ENCODE measurements at regions not wholly inside any gene's neighbourhood (a gene's known extent, or its start where the extent isn't known, plus 50 kb on each side); places are given as distances from the start of the nearest gene placed in this dataset.
"Not testable (repeated sequence)": the region's sequence is repeated elsewhere in the genome, so short reads cannot be mapped to it uniquely, and the experiment has no call there.

DNA sequence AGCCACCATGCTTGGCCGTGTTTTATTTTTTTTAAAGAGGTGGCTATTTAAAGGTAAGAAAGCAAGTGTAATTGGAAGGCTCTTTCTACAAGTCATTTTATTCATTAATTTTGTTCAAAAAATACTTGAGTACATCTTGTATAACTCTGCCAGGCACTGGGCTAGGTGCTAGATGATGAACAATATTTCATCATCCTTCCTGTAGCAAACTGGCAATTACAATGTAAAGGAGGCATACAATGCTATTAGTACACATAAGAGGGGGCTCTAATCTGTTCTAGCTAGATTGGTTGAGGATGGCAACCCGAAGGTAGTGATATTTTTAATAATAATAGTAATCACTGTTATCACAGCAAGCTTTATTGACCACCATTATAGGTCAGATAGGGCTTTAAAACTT is 215.5 kb upstream of the KLF14 start:
- no peak for DNase-seq

DNA sequence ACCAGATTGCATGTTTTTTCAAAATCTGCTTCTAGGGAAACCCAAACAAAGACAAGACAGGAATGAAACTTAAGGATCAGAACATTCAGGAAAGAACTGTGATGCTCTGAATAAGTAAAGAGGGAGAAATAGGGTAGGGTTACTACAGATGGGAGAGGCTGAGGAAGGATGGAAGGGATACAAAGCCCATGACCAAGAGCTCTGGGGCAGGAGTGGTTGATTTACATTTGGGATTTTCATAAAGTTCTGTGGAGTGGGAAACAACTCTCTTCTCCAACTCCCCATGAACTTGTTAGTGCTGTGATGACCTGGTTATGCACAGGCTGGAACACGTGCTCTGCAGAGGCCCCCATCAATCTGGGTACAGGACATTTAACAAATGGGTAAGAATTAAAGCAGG is 216.0 kb upstream of the KLF14 start:
- no peak for DNase-seq

DNA sequence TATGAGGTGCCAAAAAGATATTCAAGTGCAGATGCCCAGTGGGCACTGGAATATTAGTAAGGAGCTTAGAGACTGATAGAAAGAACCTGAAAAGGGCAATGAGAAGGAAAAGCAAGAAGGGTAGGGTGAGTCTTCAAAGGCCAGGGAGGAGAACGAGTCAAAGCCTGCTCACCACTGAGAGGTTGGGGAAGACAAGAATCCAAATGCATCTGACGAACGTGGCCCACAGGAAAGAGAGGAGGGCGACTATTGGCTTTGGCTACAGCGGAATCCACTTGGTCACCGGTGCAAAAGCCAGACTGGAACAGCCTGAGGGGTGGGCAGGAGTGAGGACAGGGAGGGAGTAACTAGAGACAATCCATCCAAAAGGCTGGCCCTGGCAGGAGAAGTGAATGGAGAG is 216.7 kb upstream of the KLF14 start:
- DNase-seq: no peak

DNA sequence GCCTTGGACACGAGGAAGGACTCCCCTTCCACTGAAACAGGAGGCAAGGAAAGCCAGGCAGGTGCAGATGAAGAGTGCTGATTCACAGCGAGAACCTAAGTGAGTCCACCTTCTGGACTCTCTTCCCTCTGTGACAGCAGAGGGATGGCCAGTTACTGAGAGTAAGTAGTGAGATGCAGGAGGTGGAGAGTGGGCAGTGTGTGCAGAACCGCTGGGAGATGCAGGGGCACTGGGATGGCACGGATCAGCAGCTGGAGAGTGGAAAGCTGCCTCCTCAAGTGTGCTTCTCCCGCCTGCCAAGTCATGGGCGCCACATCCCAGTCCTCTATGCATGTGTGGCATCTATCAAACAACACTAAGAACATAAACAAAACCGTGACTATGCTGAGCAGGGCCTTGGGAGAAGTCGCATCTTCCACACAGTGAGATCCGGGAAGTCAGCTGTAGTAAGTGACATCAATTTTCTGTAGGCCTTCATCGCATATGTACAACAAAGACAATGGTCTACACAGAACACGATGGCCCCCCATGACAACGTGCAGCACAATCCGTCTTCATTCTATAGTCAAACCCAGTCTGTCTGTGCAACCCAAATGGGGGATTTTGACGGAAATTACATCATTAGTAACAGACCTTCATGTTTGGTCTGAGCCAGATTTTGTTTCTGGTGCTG is 217.4 kb upstream of the KLF14 start:
- DNase-seq: no peak

DNA sequence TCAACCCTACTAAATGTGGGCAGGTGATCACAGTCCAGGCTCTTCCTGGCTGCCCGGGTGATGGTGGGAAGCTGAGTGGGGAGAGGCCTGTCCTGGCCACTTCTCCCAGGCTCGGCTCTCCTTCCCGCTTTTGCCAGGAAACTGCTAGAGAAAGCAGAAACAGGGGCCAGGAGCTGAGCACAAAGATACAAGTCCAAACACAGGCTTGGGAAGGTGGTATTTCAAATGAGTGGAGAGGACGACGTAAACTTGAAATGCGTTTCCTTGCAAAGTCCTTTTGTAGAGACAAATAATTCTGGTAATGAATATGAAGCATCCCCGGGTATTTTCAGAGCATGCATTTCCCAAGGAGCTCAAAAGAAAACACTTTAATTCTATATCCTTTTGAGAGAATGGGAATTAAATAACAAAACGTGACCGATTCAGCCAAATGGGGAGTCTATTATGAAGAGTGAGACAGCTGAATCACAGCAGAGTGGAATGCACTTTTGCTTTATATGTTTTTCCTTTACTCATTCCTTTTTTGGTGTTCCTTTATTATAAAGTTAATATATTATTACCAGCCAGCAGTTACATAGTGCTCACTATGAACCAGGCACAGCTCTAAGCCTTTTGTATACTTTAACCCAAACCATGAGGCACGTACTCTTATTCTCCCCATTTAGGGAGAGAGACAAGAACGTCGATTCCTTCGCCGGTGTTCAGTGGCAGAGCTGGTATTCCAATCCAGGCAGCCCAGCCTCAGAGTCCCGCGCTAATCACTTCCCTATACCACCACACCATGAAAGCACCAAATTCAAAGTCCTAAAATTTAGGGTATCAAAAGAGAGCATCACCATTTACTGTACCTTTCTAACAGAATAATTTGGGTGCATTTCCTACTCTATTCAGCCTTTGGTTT is 218.2 kb upstream of the KLF14 start:
- DNase-seq: no peak

DNA sequence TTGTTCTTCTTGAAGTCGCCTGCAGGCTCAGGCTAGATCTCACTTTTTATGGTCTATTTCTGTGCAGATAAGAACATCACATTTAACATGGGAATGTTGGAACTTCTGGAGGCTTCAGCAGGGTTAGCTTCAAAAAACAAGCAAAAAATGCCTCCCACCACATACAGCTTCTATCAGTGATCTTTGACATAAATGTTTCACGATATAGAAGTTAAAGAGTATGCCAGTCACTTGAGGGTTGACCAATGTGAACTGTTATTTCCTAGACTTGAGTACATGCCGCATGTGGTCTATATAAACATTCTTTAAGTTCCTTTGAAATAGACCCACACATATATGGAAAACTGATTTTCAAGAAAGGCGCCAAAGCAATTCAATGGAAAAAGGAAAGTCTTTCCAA is 219.2 kb upstream of the KLF14 start:
- no peak for DNase-seq

DNA sequence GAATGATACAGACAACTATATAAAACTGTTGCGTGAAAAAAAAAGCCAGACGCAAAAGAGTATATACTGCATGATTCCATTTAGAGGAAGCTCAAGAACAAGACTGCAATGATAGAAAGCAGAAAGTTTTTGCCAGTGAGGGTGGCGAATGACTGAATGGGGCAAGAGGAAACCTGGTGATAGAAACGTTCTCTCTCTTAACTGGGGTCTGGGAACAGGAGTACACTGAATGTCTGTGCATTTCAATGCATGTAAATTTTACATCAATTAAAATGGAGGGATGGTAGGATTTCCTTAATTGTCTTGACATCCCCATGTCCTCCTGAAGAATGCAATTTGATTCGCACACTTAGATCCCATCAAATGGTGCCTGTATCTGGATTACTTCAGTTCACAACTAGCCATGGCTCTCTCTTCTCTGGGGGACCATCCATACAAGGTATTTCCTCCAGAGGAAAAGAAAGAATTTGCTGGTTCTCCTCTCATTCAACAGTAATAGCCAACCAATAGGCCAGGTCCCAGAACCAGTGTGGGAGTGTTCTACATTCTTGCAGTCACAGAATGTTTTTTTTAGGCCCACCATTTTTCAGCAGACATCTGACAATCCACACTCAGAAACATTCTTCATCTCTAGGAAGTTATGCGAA is 221.0 kb upstream of the KLF14 start:
- DNase-seq: no peak

DNA sequence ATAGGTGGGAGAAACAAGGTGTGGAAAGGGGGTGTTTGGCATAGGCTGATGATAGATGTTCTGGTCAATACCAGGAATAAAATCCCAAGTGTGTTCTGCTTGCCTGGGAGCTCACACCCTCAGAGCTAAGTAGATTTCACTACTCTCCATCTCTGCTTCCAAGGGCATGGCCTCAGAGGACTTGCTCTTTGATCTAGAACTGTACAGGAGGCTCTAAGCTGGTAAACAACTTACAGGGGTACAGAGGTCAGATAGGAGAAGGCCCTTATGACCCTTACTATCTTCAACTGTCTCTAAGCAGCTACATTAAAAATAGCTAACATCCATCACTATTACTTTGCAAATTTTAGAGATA is 221.5 kb upstream of the KLF14 start:
- no peak for DNase-seq

DNA sequence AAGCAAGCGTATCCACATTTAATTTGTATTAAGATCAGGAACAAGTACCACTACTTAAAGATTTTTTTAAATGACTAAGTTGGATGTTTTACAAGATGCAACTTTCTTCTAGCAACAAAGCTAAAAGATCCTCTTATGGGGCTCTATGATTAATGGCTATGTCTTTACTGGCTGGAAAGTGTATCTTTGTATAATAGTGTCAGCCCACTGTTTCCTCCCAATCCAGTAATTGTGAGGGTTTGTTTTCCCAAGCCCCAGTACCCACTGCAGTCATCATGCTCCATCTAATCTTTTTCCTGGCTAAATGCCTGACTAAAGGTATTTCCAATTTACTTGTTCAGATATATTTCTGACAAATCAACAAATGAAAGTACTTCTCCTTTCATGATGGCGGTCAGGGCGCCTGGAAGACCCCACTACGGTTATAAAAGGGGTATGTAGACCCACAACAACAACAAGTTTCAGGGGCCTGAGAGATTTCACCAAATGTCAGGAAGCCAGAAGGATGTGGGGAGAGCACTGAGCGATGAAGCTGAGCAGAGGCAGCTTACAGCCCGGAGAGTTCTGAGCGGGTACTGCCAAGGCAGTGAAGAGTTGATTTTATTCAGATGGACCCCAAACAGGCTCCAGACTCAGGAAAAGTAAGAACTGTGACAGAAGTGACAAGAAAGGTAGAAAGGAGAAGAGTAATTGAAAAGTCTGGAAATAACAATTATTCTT is 222.6 kb upstream of the KLF14 start:
- DNase-seq: no peak

DNA sequence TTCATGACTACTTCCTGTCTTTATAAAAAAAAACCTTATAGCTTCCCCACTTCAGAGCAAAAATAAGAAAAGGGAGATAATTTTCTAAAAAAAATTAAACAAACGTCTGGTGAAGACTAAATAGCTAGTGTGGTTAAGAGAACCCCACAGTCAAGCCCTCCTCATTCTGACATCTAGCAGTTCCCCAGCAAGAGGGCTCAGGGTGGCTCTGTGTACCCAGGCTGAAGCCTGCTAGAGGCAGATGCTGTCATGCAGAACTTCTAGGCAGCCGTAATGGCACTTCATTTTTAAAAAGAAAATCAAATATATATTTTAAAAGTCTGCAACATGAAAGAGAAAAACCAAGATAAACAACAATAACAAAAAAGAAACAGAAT is 223.1 kb upstream of the KLF14 start:
- DNase-seq: no peak

DNA sequence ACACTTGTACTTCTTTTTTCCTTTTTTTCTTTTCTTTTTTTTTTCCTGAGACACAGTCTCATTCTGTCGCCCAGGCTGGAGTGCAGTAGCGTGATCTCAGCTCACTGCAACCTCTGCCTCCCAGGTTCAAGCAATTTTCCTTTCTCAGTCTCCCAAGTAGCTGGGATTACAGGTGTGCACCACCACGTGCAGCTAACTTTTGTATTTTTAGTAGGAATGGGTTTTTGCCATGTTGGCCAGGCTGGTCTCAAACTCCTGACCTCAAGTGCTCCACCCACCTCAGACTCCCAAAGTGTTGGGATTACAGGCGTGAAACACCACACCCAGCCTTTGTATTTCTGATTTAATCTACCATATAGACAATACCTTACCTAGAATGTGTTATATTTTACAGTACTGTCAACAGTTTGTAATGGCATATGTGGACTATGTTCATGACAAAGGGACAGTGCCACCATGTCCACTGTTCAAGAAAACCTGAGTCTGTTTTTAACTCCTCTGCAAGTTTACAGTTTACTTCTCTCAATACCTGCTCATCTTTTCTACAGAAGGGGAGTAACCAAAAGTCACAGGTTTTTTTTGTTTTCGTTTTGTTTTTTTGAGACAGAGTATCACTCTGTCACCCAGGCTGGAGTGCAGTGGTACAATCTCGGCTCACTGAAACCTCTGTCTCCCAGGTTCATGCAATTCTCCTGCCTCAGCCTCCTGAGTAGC is 223.9 kb upstream of the KLF14 start:
- DNase-seq: not testable (repeated sequence)

DNA sequence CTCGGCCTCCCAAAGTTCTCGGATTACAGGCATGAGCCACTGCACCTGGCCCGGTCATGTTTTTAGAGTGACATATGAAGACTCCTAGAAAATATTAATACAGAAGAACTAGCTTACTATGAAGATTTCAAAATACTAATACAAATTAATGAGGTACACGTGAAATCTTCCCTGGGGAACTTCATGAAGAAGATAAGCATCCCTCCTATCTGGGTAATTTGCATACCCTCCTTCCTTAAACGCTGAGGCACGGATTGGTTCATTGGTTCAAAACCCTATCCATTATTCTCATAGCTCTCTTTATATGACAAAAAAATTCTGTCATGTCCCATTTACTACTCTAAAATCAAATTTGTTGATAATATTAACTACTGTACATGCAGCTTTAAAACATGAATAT is 224.8 kb upstream of the KLF14 start:
- no peak for DNase-seq

DNA sequence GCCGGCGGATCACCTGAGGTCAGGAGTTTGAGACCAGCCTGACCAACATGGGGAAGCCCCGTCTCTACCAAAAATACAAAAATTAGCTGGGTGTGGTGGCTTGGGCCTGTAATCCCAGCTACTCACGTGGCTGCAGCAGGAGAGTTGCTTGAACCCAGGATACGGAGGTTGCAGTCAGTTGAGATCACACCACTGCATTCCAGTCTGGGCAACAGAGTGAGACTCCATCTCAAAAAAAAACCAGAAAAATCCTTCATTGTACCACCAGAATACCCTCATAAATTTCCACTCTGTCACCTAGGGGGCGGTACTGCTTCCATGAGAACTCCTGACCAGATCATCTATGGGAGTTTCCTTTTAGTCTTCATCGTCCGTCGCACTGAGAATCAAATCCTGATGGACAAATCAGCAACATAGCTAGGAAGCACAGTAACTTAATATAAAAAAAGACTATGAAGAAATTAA is 225.8 kb upstream of the KLF14 start:
- no peak for DNase-seq

DNA sequence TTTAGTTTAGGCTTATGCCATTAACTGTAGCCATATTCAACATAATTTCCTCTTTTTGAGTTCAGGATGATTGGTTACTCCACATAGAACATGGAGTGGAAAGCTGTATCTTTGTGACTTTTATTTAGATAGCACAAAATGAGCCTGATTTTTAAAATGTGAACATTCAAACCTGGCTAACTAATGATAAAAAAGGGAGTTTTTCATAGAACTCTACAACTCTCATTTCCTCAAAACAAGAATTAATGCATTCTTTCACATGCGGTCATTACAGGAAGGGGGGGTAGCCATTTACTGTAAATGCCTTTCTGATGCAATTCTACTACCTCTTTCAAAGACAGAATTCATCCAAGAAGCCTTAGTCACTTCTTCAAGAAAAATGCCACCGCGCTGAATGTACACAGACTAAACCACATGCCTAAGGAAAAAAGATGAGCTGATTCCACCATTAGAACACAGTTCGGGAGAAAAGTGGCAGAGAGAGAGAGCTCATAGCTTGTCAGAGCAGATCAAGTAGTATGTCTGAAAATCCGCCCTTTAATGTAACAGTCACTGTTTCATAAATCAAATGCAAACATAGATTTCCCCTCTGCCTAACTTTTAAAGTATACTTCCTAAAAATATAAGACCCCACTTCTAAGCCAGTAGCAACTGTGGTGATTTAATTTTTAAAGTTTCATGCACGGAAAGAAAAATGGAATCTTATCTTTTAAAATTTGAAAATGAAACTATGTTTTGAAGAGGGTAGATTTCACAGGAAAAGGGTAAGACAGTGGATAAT is 226.4 kb upstream of the KLF14 start:
- DNase-seq: no peak

DNA sequence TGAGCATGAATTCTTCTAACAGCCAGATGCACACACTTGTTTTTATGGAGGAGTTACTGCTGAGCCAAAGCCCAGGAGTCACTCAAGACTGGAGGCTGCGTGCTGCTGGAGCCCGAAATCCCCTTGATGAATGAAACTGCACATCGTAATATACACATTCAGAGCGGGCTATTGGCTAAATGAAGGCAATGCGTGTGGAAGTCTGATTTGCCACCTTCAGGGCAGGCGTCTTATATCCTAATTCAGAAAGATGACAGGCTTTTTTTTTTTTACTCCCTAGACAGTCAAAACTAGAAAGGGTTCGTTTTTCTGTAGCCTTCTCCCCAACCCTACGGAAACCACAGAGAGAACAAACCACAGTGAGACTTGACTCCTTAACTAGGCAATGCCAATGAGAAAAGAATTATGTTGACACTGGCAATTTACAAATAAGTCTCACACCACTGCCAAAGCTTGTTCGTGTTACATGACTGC is 227.2 kb upstream of the KLF14 start:
- no peak for DNase-seq

DNA sequence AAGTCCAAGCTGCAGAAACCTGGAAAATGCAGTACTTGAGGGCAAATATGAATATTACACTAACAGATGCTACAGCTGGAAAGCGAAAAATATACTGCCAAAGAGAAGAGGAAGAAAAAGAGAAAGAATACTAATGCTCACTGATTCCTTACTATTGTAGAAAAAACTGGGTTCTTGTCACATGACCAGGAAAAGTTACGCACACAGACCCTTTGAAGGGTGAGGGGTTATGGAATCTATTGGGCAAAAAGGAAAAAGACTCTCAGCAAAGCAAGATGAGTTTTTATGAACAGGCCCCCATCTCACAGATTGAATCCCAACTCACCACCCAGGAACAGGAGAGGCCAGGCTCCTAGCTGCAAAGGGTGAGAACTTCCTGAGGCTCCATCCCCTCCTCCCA is 228.1 kb upstream of the KLF14 start:
- no peak for DNase-seq

DNA sequence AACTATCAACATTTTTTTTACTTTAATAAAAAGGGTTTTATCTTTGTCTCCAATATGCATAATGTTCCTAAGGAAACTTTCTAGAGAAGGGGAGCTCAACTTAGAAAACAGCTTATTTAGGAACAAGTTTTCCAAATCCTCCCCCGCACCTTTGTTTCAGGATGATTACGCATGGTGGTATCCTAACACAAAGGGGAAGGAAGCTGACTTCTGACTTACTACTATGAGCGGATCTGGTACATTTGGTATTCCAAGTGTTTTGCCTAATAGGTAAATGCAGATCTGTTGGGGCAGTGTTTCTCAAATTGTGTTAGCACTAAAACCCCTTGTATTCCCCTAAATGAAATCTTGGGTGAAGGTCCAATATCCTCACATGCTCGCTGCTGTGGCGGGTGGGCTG is 229.3 kb upstream of the KLF14 start:
- DNase-seq: no peak

DNA sequence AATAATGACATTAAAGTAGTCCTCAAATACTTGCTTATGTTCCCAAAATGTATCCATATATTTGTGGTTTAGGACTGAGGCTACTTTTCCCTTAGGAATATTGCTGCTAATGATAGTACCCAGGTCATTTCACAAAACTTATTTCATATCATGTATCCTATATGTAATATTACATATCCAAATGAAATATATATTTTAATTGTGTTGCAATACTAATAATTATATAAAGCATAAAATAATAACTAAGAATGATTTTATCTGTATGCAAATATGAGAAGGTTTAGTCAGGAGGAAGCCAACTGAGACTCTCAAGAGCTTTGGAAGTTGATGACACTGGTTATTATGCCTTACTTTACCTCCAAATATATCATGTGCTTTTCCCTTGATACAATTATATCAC is 231.5 kb upstream of the KLF14 start:
- no peak for DNase-seq

DNA sequence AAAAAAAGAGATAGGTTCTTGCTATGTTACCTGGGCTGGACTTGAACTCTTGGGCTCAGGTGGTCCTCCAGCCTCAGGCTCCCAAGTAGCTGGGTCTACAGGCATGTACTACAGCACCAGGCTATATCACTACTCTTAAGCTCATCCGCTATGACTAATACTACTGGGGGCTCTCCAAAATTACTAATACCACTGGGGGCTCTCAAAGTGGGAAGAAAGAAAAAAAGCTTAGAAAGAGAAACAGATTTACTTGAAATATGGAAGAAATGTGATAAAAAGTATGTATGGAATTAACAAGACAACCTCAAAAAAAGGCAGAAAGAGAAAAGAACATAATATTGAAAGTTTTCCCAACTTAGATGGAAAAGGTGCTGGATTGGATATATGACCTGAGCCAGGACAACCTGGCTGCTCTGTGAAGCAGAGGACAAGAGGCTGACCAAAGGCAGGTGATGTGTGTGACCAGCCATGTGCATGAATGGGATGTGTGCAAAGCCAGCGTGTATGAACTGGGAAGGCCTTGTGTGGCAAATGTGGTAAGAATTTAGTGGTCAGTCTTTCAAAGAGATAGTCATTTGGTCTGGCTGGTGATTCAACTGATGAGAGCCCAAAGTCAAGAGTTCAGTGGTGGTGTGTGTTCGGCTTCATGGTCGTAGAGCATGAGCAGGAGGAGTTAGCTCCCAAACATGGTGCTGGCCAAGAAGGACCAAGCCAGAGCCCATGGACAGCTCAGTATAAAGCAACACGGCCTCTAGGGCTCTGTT is 232.4 kb upstream of the KLF14 start:
- no peak for DNase-seq

DNA sequence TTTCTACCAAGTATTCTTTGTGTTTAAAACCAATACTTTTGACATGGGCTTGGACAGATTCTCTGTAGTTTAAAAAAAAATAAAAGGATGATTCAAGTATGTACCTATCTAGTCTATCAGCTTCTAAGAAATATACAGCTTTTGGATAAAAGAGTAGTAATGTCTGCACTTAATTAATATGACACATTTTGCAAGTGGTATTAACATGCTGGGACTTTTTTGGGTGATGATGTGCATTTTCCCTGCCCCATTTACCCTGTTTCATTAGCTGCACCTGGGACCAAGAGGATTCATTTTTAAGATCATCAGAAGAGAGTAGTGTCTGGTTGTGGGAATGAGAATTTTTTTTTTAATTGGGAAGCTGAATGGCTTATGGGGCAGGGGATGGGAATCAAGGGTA is 236.2 kb upstream of the KLF14 start:
- no peak for DNase-seq

DNA sequence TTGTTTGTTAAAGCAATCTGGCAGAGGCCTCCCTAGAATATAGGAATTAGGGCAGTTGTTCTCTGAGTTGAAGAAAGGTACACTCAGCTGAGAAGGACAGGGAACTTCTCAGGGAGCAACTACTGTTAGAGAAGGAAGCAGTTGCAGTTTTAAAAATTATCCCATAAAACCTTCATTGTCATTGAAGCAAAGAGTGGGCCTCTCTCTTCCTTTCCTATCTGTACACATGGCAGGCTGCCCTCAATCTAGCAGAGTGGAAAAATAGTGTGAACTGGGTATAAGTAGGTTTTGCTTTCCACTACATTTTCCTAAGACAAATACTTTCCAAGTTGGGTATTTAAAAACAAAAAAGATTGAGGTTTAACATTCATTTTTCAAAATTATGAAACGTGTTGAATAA is 236.7 kb upstream of the KLF14 start:
- no peak for DNase-seq
